ENCODE measurements at regions not wholly inside any gene's neighbourhood (a gene's known extent, or its start where the extent isn't known, plus 50 kb on each side); places are given as distances from the start of the nearest gene placed in this dataset.

GRCh38 chr22:48927591-48927990 lies 900.1 kb downstream of the BRD1 start:
- no peak for DNase-seq (ENCODE audit: low spot score in 2 of 2)
- Histone ChIP-seq H3K27ac (no peak overlapping the region), H3K4me3 (no peak overlapping the region), H3K4me1 (peaks cover 0 to 4% (median under 1%) of the 10 kb centered on the region in 4 donors), H3K9me3 (no peaks in the 10 kb centered on the region), H3K36me3 (no peaks in the 10 kb centered on the region), H3K27me3 (no peaks in the 10 kb centered on the region)
- WGBS, 2 donors, result 88 to 89% methylated on average over 13 of the region's 13 CpGs
- TF ChIP-seq CTCF (IDR thresholded peaks at IDR 0.05), result no peak
- TF ChIP-seq EP300 (IDR thresholded peaks at IDR 0.05), result no peak
- TF ChIP-seq POLR2A (IDR thresholded peaks at IDR 0.05), result no peak

- TF ChIP-seq CTCF (IDR thresholded peaks at IDR 0.05) (no peak), EP300 (IDR thresholded peaks at IDR 0.05) (no peak)
- H3K9me3 ChIP-seq, result no peaks in the 10 kb centered on the region
- H3K4me3 ChIP-seq, result no peak overlapping the region
- H3K36me3 ChIP-seq, result no peaks in the 10 kb centered on the region
- no peak for DNase-seq (ENCODE audit: low spot score in 2 of 2)
- H3K27me3 ChIP-seq, result no peaks in the 10 kb centered on the region
- H3K4me1 ChIP-seq, result peaks cover 0 to 14% (median 5%) of the 10 kb centered on the region in 4 donors
- WGBS, 2 donors, result 48 to 56% methylated on average over 11 of the region's 11 CpGs
- no peak overlapping the region for H3K27ac ChIP-seq
Measured at GRCh38 chr22:48926643-48927042, 901.0 kb downstream of the BRD1 start.

GRCh38 chr22:48926136-48926535 lies 901.5 kb downstream of the BRD1 start:
- TF ChIP-seq CTCF (IDR thresholded peaks at IDR 0.05) (no peak), EP300 (IDR thresholded peaks at IDR 0.05) (no peak), POLR2A (IDR thresholded peaks at IDR 0.05) (no peak)

GRCh38 chr22:48925450-48925849 lies 902.2 kb downstream of the BRD1 start:
- WGBS, 2 donors, result 85 to 91% methylated on average over 5 of the region's 5 CpGs
- H3K27me3 ChIP-seq, result no peaks in the 10 kb centered on the region
- DNase-seq (ENCODE audit: low spot score in 2 of 2), result no peak
- no peak overlapping the region for H3K27ac ChIP-seq
- H3K4me3 ChIP-seq, result no peak overlapping the region
- H3K9me3 ChIP-seq, result no peaks in the 10 kb centered on the region
- TF ChIP-seq EP300 (IDR thresholded peaks at IDR 0.05) (no peak), CTCF (IDR thresholded peaks at IDR 0.05) (no peak), POLR2A (IDR thresholded peaks at IDR 0.05) (no peak)
- H3K4me1 ChIP-seq, result peaks cover 0 to 23% (median 6%) of the 10 kb centered on the region in 4 donors
- H3K36me3 ChIP-seq, result no peaks in the 10 kb centered on the region

More at GRCh38 chr22:48926136-48926535, 901.5 kb downstream of the BRD1 start:
- Histone ChIP-seq H3K27ac (no peak overlapping the region), H3K27me3 (no peaks in the 10 kb centered on the region), H3K9me3 (no peaks in the 10 kb centered on the region), H3K4me1 (peaks cover 0 to 17% (median 6%) of the 10 kb centered on the region in 4 donors), H3K4me3 (no peak overlapping the region), H3K36me3 (no peaks in the 10 kb centered on the region)
- DNase-seq (ENCODE audit: low spot score in 2 of 2), result no peak
- 52 to 72% methylated on average over 3 of the region's 3 CpGs for WGBS, 2 donors

GRCh38 chr22:48923996-48924395 lies 903.7 kb downstream of the BRD1 start:
- Histone ChIP-seq H3K4me3 (no peak overlapping the region), H3K9me3 (no peaks in the 10 kb centered on the region), H3K27me3 (no peaks in the 10 kb centered on the region), H3K36me3 (no peaks in the 10 kb centered on the region), H3K27ac (peak overlapping the region in 3 of 4 donors; percentile 27 to 78 (median 65)), H3K4me1 (peaks cover 0 to 36% (median 10%) of the 10 kb centered on the region in 4 donors)
- no peak for DNase-seq (ENCODE audit: low spot score in 2 of 2)
- WGBS, 2 donors, result 54 to 64% methylated on average over 9 of the region's 9 CpGs
- TF ChIP-seq CTCF (IDR thresholded peaks at IDR 0.05) (no peak), EP300 (IDR thresholded peaks at IDR 0.05) (no peak), POLR2A (IDR thresholded peaks at IDR 0.05) (no peak)

Data from tibial nerve (tissue), 4 donors.